Astrocyte (in vitro differentiated cells and primary cell): ENCODE measurements at regions not wholly inside any gene's neighbourhood (a gene's known extent, or its start where the extent isn't known, plus 50 kb on each side); places are given as distances from the start of the nearest gene placed in this dataset.

ENCODE experiments used
- DNase-seq: peaks from one replicate; pipeline ENCODE4 v3.0.0-alpha.2; 2010; ENCODE audit warnings: low read depth
- FAIRE-seq: peaks from 2 replicates; lab custom pipeline; 2011; peaks lifted over from hg19 to GRCh38; lab: Jason Lieb, UNC
- H2AFZ ChIP-seq: 2 replicates; pipeline ENCODE4 v1.6.0; 2012; ENCODE audit warnings: low read depth, low read length, inconsistent platforms
- H3K27ac ChIP-seq: 2 replicates; pipeline ENCODE4 v1.5.1; 2011; ENCODE audit warnings: low read depth, low read length, inconsistent platforms
- H3K27me3 ChIP-seq: 2 replicates; pipeline ENCODE4 v1.6.0; 2011; ENCODE audit warnings: low read length, inconsistent platforms; ENCODE audit not compliant: insufficient read depth
- H3K36me3 ChIP-seq: 2 replicates; pipeline ENCODE4 v1.5.1; 2011; ENCODE audit warnings: low read length, inconsistent platforms; ENCODE audit not compliant: insufficient read depth
- H3K4me1 ChIP-seq: 2 replicates; pipeline ENCODE4 v1.5.1; 2011; ENCODE audit warnings: low read length, inconsistent platforms; ENCODE audit not compliant: insufficient read depth
- H3K4me2 ChIP-seq: 2 replicates; pipeline ENCODE4 v1.6.0; 2012; ENCODE audit warnings: low read length, inconsistent platforms
- H3K4me3 ChIP-seq: 2 replicates; pipeline ENCODE4 v1.5.1; 2011; ENCODE audit warnings: low read depth, mild to moderate bottlenecking, low read length, inconsistent platforms; ENCODE audit not compliant: insufficient read depth
- H3K79me2 ChIP-seq: 2 replicates; pipeline ENCODE4 v1.6.0; 2012; ENCODE audit warnings: mild to moderate bottlenecking, low read length, inconsistent platforms; ENCODE audit not compliant: insufficient read depth
- H3K9ac ChIP-seq: 2 replicates; pipeline ENCODE4 v1.6.0; 2012; ENCODE audit warnings: mild to moderate bottlenecking, low read length, inconsistent platforms
- H3K9me3 ChIP-seq: 2 replicates; pipeline ENCODE4 v1.5.1; 2012; ENCODE audit warnings: low read depth, mild to moderate bottlenecking, low read length, inconsistent platforms; ENCODE audit not compliant: insufficient read depth
- H4K20me1 ChIP-seq: 2 replicates; pipeline ENCODE4 v1.6.0; 2012; ENCODE audit warnings: low read length, inconsistent platforms; ENCODE audit not compliant: insufficient read depth
- H3K27ac Mint-ChIP-seq: one replicate; pipeline ENCODE4 v1.8.0; 2021; ENCODE audit warnings: mild to moderate bottlenecking, mixed read lengths; ENCODE audit not compliant: unreplicated experiment
- H3K27me3 Mint-ChIP-seq: one replicate; pipeline ENCODE4 v1.8.0; 2021; ENCODE audit warnings: low read depth, mixed read lengths; ENCODE audit not compliant: unreplicated experiment
- H3K36me3 Mint-ChIP-seq: one replicate; pipeline ENCODE4 v1.8.0; 2021; ENCODE audit warnings: low read depth, mixed read lengths; ENCODE audit not compliant: unreplicated experiment
- H3K4me1 Mint-ChIP-seq: one replicate; pipeline ENCODE4 v1.8.0; 2021; ENCODE audit warnings: low read depth, mixed read lengths; ENCODE audit not compliant: unreplicated experiment
- H3K4me3 Mint-ChIP-seq: one replicate; pipeline ENCODE4 v1.8.0; 2021; ENCODE audit warnings: mild to moderate bottlenecking, moderate library complexity, mixed read lengths; ENCODE audit not compliant: unreplicated experiment
- H3K9me3 Mint-ChIP-seq: one replicate; pipeline ENCODE4 v1.8.0; 2021; ENCODE audit warnings: mild to moderate bottlenecking, mixed read lengths; ENCODE audit not compliant: unreplicated experiment
- EZH2 ChIP-seq: IDR thresholded peaks from 2 replicates; pipeline ENCODE4 v1.6.1; 2012; ENCODE audit warnings: mild to moderate bottlenecking, low read length, inconsistent platforms; ENCODE audit not compliant: insufficient read depth
- TF ChIP-seq, protein P1 (sequence below): IDR thresholded peaks from 2 replicates; pipeline ENCODE4 v1.5.1; 2011; ENCODE audit warnings: low read depth, mild to moderate bottlenecking, inconsistent platforms, low read length, moderate library complexity; ENCODE audit not compliant: insufficient read depth

DNA sequence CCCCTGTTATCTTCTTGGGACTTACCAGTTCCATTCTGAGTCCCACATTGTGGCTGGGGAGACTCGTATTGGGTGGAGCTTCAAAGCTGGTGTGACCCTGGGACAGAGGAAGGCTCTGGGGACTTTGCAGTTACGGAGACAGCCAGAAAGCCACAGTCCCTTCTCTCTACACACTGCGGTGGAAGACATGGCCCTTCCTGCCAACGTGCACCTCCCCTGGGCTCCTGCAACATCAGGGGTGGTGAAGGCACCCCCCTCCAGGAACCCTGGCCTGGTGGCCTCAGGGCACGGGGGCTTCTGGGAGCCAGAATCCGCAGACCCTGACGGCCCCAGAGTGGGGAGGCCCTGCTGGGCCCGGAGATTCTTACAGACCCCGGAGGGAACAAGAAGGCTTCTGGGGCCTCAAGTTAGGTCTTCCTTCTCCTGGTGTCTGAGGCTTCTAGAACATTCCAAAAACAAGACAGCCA is 113.0 kb downstream of the SIK1 start:
- H3K4me3 ChIP-seq, result no peak overlapping the region
- no peak for TF ChIP-seq EZH2
- FAIRE-seq, result no peak

DNA sequence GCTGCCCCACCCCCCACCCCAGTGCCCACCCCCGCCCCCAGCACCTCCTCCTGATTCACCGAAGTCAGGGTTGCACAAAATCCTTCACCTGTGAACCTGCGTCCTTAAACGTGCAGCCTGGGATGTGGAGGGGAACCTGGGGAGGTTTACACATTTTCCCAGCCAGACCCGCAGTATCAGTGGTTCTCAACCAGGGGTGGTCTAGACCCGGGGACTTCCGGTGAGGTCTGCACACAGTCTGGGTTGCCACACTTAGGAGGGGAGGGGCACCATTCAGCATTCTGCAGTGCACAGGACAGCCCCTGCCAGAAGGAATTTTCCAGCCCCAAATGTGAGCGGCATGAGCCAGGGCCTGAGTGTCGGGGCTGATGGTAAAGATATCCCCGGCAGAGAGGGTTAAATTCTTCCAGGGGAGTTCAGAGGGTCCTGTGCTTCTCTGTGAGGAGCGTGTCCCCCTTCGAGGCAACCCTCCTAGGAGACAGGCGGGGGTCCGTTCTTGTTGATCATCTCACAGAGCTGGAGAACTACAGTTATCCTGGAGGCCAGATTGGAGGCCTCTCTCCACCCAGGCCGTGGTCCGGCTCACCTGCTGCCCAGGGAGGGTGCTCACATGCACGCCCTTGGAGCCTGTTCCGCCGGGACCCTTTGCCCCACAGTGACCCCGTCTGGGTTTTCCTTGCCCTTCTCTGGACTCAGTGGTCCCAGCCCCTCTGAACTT is 113.6 kb downstream of the SIK1 start:
- Histone ChIP-seq H3K9me3 (peaks cover 3% of the 10 kb centered on the region), H4K20me1 (no peaks in the 10 kb centered on the region), H3K27me3 (no peaks in the 10 kb centered on the region), H3K27ac (no peak overlapping the region), H2AFZ (no peak overlapping the region), H3K4me2 (no peak overlapping the region), H3K4me1 (no peaks in the 10 kb centered on the region), H3K4me3 (no peak overlapping the region), H3K36me3 (no peaks in the 10 kb centered on the region), H3K9ac (no peak overlapping the region), H3K79me2 (no peaks in the 10 kb centered on the region)
- FAIRE-seq (no peak), DNase-seq (no peak)
- peaks cover 3% of the 10 kb centered on the region for H3K36me3 Mint-ChIP-seq
- H3K9me3 Mint-ChIP-seq, result peaks cover 7% of the 10 kb centered on the region
- H3K4me1 Mint-ChIP-seq, result peaks cover 6% of the 10 kb centered on the region
- H3K27ac Mint-ChIP-seq, result no peak overlapping the region
- TF ChIP-seq EZH2, result no peak
- TF ChIP-seq, protein P1, sequence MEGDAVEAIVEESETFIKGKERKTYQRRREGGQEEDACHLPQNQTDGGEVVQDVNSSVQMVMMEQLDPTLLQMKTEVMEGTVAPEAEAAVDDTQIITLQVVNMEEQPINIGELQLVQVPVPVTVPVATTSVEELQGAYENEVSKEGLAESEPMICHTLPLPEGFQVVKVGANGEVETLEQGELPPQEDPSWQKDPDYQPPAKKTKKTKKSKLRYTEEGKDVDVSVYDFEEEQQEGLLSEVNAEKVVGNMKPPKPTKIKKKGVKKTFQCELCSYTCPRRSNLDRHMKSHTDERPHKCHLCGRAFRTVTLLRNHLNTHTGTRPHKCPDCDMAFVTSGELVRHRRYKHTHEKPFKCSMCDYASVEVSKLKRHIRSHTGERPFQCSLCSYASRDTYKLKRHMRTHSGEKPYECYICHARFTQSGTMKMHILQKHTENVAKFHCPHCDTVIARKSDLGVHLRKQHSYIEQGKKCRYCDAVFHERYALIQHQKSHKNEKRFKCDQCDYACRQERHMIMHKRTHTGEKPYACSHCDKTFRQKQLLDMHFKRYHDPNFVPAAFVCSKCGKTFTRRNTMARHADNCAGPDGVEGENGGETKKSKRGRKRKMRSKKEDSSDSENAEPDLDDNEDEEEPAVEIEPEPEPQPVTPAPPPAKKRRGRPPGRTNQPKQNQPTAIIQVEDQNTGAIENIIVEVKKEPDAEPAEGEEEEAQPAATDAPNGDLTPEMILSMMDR, result no peak
- no peak overlapping the region for H3K4me3 Mint-ChIP-seq
- H3K27me3 Mint-ChIP-seq, result peaks cover under 1% of the 10 kb centered on the region

More for the DNA sequence above, 113.0 kb downstream of the SIK1 start:
- Mint-ChIP-seq H3K4me1 (peaks cover 8% of the 10 kb centered on the region), H3K9me3 (peaks cover 10% of the 10 kb centered on the region), H3K4me3 (no peak overlapping the region), H3K36me3 (peaks cover 3% of the 10 kb centered on the region), H3K27ac (no peak overlapping the region), H3K27me3 (peaks cover 1% of the 10 kb centered on the region)
- Histone ChIP-seq H3K4me2 (no peak overlapping the region), H4K20me1 (no peaks in the 10 kb centered on the region), H3K9ac (no peak overlapping the region), H3K4me1 (peaks cover 3% of the 10 kb centered on the region), H3K9me3 (peaks cover 3% of the 10 kb centered on the region), H2AFZ (no peak overlapping the region), H3K27me3 (no peaks in the 10 kb centered on the region), H3K36me3 (no peaks in the 10 kb centered on the region), H3K27ac (no peak overlapping the region), H3K79me2 (no peaks in the 10 kb centered on the region)
- DNase-seq, result no peak

- H3K4me3 ChIP-seq, result no peak overlapping the region
- H3K9ac ChIP-seq, result no peak overlapping the region
- no peaks in the 10 kb centered on the region for H3K27me3 ChIP-seq
- no peaks in the 10 kb centered on the region for H3K36me3 ChIP-seq
- H4K20me1 ChIP-seq, result no peaks in the 10 kb centered on the region
- H3K4me1 ChIP-seq, result no peaks in the 10 kb centered on the region
- DNase-seq (no peak), FAIRE-seq (no peak)
- peaks cover 1% of the 10 kb centered on the region for H3K9me3 ChIP-seq
- no peak overlapping the region for H3K27ac Mint-ChIP-seq
- H3K9me3 Mint-ChIP-seq, result peaks cover 7% of the 10 kb centered on the region
- H3K36me3 Mint-ChIP-seq, result peaks cover 3% of the 10 kb centered on the region
- H3K27me3 Mint-ChIP-seq, result no peaks in the 10 kb centered on the region
- H3K79me2 ChIP-seq, result no peaks in the 10 kb centered on the region
- TF ChIP-seq EZH2, result no peak
- TF ChIP-seq, protein P1, result no peak
- no peak overlapping the region for H3K4me2 ChIP-seq
- H3K27ac ChIP-seq, result no peak overlapping the region
- peaks cover 8% of the 10 kb centered on the region for H3K4me1 Mint-ChIP-seq
- H2AFZ ChIP-seq, result no peak overlapping the region
- no peak overlapping the region for H3K4me3 Mint-ChIP-seq
These were observed 114.2 kb downstream of the SIK1 start for GRCh38 chr21:43312751-43313169.
